ENCODE measurements at regions not wholly inside any gene's neighbourhood (a gene's known extent, or its start where the extent isn't known, plus 50 kb on each side); places are given as distances from the start of the nearest gene placed in this dataset.

- TF ChIP-seq CTCF (IDR thresholded peaks at IDR 0.05) (no peak), POLR2A (IDR thresholded peaks at IDR 0.05) (no peak)
Measured at GRCh38 chr1:199121047-199121446, 482.2 kb downstream of the PTPRC start.
